Left cardiac atrium (tissue), 4 donors: ENCODE measurements at regions not wholly inside any gene's neighbourhood (a gene's known extent, or its start where the extent isn't known, plus 50 kb on each side); places are given as distances from the start of the nearest gene placed in this dataset.
A peak's percentile ranks its signal among the peaks of the same experiment; 100 is the strongest.

Experiments used
- ATAC-seq, 2 donors: fragments of 200-7000 bp; cut with Tn5 transposase; one replicate each; pipeline ENCODE4 v1.9.1; 2020; ENCODE audit warnings: mild to moderate bottlenecking in 2 of 2, moderate library complexity in 2 of 2
- DNase-seq: peaks from one replicate; pipeline ENCODE4 v3.0.0-alpha.2; 2020
- intact Hi-C, 2 donors: fragments of 100-400 bp; cut with DNase I; formaldehyde crosslinking; loops; one replicate each; pipeline versions ENCODE4 v1.14.1 to v1.15.1; 2022 to 2023
- donor health status: DM: no; HTN: yes; CAD: no.
- donor health status: DM: no; HTN: yes; CAD: no; lungs with severe emphysema.
- donor health status: DM: yes; HTN: yes; CAD: no.
- donor health status: Dilated cardiomyopathy.

GRCh38 chr9:79341561-79341960, 230.2 kb upstream of the TLE4 start:
- intact Hi-C loops, result no loop called here
- no peak for DNase-seq
- no peak for ATAC-seq

- ATAC-seq, result no peak
- intact Hi-C loops, result no loop called here
- no peak for DNase-seq
These were observed 225.3 kb upstream of the TLE4 start for GRCh38 chr9:79346350-79347020.

DNA sequence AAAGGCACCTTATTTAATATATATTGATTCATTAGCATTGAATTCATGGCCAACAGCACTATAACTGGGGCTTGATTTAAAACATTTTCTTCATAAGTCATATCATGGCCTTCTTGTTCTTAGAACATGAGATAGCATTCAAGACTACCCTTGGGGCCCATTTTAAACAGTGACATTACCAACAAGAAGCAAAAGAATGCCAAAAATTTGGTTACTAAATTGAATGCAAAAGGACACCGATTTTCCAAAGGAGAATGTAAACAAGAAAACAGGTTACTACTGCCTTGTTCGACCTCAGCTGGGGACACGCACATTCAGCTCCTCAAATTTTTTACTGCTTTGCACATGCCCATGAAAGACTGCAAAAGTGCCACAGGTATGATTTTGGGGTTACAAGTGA, 219.4 kb upstream of the TLE4 start:
- ATAC-seq (no peak), DNase-seq (no peak)
- intact Hi-C loops, result no loop called here

DNA sequence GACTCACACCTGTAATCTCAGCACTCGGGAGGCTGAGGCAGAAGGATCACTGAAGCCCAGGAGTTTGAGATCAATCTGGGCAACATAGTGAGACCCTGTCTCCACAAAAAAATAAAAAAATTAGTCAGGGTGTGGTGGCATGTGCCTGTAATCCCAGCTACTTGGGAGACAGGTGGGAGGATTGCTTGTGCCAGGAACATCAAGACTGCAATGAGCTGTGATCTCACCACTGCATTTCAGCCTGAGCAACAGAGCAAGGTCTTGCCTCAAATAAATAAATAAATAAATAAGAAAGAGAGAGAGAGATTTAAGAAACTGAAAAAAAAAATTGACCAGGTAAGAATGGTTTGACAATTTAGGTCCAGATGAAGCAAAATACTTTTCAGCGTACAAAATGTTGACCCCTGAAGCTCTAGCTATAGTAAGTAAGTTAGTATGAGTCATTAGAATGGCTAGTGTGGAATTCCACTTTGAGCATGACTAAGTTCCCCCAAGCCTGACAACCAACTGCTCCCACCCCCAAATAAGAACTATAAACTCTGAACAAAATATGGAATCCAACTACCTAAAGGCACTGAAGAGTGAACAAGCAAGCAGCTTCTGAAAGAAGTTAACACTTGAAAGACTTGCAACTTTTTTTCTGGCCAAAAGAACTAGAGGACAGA, 217.8 kb upstream of the TLE4 start:
- no peak for ATAC-seq
- intact Hi-C loops, result no loop called here
- DNase-seq, result no peak

DNA sequence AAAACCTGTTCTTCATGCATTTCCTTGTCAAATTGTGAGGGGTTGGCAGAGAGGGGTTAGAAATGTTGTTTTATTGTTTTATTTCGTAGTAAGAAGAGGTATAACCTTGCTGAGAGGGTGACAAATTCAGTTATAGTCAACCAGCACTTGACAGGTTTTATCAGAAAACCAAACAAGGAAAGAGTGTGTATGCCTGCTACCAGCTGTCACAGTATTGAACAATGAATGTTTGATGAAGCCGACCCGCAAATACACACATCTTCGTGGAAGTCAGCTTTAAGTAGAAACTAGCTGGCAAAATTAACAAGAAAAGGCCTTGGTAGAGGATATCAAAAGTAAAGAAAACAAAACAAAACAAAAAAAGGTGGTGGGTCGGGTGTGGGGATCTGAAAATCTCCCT, 214.6 kb upstream of the TLE4 start:
- intact Hi-C loops, result no loop called here
- DNase-seq, result no peak
- ATAC-seq, result no peak

DNA sequence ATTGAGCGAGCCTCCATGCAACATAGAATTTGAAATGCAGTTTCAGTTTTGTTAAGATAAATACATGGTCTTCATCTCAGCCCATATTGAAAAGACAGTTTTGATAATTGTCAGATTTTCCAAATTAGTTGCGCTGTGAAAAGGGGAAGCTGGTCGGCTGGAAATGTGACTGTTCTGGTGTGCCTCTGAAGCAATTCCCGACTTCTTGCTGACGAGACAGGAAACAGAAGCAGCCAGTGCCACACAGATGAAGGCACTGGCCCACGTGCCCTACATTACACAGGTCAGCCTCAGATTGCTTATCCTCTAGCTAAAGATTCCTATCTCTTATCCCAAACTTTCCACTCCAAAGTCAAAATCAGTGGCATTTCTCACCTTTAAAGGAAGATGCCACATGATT, 214.1 kb upstream of the TLE4 start:
- ATAC-seq (peak in 1 of 2 donors; percentile 44), DNase-seq (no peak)
- intact Hi-C loops, result no loop called here

DNA sequence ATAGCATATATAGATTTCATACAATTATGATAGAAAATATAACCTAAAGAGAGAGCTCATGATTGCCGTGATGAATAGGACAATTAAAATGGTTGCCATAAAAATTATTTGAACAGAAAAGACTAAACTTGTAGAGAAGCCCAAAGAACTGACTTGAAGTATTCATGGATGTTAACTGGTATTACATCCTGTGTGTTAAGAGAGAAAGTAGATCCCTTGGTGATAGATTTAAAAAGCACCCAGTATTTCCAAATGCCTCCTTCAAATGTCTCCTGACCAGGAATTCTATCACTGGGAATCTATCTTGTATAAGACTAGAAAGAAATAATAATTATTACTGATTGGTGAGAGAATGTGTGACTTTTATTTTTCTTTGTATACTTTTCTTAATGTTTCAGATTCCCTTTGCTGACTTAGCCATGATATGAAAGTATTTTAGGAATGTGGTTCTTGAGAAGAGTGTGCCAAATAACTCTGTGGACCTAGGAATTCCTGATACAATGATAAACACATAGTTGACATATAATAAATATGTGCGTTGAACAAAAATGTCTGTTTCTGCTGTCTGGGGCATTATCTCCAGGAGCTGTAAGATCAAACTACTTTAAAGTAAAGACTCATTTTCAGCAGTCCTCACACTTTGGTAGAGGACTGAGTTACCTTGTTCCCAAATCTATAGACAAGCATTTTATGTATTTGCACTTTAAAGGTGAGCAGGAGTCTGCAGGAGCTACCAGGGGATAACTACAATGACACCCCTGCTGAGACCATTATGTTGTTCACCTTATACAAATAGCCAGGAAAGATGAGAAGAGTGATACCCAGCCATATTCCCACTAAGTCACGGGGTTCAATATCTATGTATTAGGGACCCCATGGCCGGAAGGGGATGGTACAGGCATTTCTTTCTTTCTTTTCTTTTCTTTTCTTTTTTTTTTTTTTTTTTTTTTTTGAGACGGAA, 211.1 kb upstream of the TLE4 start:
- intact Hi-C loops, result no loop called here

GRCh38 chr9:79362100-79363081, 209.4 kb upstream of the TLE4 start:
- ATAC-seq, result no peak
- intact Hi-C loops, result no loop called here
- DNase-seq, result no peak

More for the DNA sequence above, 211.1 kb upstream of the TLE4 start:
- ATAC-seq, result no peak
- DNase-seq, result no peak

DNA sequence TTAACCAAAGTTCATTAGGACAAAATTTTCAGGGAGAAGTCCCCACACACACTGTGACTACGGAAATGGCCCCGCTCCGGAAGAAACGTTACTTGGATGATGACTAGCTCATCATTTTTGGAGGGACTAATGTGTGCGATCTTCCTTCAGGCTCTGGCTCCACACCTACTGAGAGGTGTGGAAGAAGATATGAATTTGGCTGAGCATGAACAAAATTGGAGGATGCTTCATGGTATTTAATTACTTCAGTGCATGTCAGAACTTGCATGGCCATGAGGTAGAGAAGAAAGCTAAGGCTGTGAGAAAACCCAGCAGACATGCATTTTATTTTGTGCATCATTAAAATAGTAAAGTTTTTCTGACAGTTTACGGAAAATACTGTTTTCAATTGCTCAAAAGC, 202.1 kb upstream of the TLE4 start:
- DNase-seq, result no peak
- ATAC-seq, result no peak
- intact Hi-C loops, result no loop called here

- intact Hi-C loops, result no loop called here
- DNase-seq, result no peak
- ATAC-seq, result no peak
These were observed 200.5 kb upstream of the TLE4 start for GRCh38 chr9:79371301-79371700.

DNA sequence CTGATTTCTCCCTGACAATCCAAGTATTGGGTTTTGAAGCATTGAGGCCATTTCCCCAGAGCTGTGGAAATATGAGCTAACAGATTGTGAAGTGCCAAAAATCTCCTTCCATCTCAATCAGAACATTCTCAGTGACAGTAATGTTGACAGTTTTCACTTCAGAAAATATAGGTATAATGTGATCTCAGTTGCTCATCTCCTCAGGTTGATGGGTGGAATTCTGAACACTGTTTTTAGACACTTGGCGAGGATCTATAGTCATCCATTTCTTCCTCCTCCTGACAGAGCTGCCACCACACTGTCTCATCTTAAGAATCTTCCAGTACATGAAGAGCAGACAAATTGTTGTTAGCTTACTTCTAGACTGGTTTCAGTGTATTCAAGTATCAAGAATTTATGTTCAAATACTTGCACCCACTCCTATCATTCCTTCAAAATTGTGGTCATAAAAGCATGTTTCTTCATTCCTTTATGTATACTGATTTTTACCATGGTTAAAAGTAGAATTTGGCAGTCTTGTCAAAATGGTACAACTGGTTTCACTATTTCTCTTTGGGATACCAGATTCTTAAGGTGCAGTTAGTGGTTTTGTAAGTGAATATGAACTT, 199.7 kb upstream of the TLE4 start:
- ATAC-seq (no peak), DNase-seq (no peak)
- intact Hi-C loops, result no loop called here

DNA sequence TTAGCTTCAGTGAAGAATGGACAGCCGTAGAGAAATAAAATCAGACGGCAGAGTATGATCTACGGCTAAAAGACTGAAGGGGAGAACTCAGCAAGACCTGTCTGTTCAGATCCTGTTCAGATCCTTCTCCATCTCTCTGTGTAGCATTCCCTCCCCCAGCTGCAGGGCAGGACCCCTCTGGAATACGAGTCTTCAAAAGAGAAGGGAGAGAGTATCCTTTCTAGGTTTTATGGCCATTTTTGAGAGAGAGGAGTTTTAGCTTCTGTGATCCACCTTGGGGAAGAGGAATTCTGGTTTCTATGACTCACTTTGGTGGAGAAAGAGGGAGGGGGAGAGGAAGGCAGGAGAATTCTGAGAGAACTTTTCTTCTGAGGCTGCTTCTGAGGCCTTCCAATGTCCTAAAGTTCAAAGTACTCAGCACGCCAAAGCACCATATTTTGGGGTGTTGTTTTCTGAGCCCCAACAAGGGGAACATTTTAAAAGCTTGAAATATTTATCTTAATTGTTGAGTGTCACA, 194.4 kb upstream of the TLE4 start:
- intact Hi-C loops, result no loop called here
- no peak for ATAC-seq
- DNase-seq, result no peak

DNA sequence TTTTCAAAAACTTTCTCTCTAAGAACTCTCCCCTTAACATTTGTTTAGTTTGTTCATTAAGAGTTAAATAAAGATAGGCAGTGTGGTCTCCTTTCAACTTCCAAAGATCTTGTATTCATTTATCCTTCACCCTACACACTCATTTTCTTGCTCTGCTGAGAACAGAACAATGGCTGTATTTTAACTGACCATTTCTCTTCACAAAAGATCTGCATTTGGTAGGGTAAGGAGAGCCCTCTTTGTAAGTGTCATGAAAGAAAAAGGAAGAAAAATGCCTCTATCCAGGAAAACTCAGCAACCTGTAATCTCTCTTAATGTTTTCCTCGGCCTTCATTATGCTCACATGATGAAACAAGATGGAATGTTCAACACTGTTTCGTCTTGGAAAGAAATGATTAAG, 193.7 kb upstream of the TLE4 start:
- DNase-seq, result no peak
- no peak for ATAC-seq
- intact Hi-C loops, result no loop called here

GRCh38 chr9:79382044-79382443, 189.7 kb upstream of the TLE4 start:
- intact Hi-C loops, result no loop called here
- no peak for ATAC-seq
- no peak for DNase-seq

- intact Hi-C loops, result no loop called here
- no peak for DNase-seq
- no peak for ATAC-seq
These were observed 189.3 kb upstream of the TLE4 start for GRCh38 chr9:79382458-79382857.

DNA sequence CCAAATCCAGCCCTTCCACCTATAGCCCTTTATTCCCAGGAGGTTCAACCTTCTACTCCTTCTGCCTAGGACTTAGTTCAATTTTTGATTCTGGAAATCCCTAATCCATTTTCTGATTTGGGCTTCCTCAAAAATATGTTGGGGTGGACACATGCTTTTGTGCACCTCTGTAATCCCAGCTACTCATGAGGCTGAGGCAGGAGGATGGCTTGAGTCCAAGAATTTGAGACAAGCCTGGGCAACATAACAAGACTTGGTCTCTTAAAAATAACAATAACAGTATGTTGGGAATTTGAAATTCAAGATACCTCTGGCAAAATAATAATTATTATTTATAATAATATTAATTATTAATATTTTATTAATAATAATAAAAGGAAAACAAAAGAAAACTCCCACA, 188.7 kb upstream of the TLE4 start:
- intact Hi-C loops, result no loop called here
- no peak for DNase-seq
- no peak for ATAC-seq

DNA sequence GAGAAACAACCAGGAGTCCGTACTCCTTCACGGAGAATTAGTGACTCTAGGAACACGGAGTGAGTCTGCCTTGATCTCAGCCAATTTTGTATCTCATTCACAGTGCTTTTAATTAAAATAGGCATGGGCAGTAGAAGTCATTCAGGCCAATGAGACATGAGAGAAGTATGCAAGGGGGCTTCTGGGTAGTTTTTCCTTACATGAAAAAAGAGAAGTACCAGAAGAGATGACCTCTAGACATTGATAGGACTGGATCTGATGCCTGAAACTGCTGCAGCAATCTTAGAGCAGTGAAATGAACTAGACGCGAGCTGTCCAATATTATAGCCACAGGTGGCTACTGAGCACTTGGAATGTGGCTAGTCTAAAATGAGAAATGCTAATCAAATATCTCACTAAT, 187.7 kb upstream of the TLE4 start:
- no peak for DNase-seq
- intact Hi-C loops, result no loop called here
- ATAC-seq, result no peak

- intact Hi-C loops, result no loop called here
- ATAC-seq, result no peak
- no peak for DNase-seq
These were observed 187.3 kb upstream of the TLE4 start for GRCh38 chr9:79384501-79384900.
